NCI-H128 (cell line): ENCODE measurements at regions not wholly inside any gene's neighbourhood (a gene's known extent, or its start where the extent isn't known, plus 50 kb on each side); places are given as distances from the start of the nearest gene placed in this dataset.
A peak's percentile ranks its signal among the peaks of the same experiment; 100 is the strongest.
"Not testable (repeated sequence)": the region's sequence is repeated elsewhere in the genome, so short reads cannot be mapped to it uniquely, and the experiment has no call there.

Source experiments
- DNase-seq: peaks from one replicate; lab custom pipeline; 2025; ENCODE audit not compliant: unreplicated experiment; lab: John Stamatoyannopoulos, UW

- no peak for DNase-seq
Observed at GRCh38 chr7:15143936-15144335, 241.4 kb upstream of the DGKB start.

- no peak for DNase-seq
Observed at GRCh38 chr7:15143121-15143520, 240.6 kb upstream of the DGKB start.

- DNase-seq: no peak
Observed at GRCh38 chr7:15140431-15140830, 237.9 kb upstream of the DGKB start.

- DNase-seq: no peak
Observed at GRCh38 chr7:15131661-15132060, 229.1 kb upstream of the DGKB start.

- no peak for DNase-seq
Observed at GRCh38 chr7:15130666-15131541, 228.4 kb upstream of the DGKB start.

GRCh38 chr7:15128716-15129115 lies 226.2 kb upstream of the DGKB start:
- peak; percentile 63 for DNase-seq

- DNase-seq: not testable (repeated sequence)
Observed at GRCh38 chr7:15126653-15127052, 224.1 kb upstream of the DGKB start.

GRCh38 chr7:15123901-15124300 lies 221.3 kb upstream of the DGKB start:
- peak; percentile 27 for DNase-seq

GRCh38 chr7:15113752-15114151 lies 211.2 kb upstream of the DGKB start:
- DNase-seq: no peak

GRCh38 chr7:15105711-15106110 lies 203.2 kb upstream of the DGKB start:
- DNase-seq: no peak

- DNase-seq: peak; percentile 37
Observed at GRCh38 chr7:15104411-15105092, 202.0 kb upstream of the DGKB start.

GRCh38 chr7:15099074-15099473 lies 196.5 kb upstream of the DGKB start:
- no peak for DNase-seq

GRCh38 chr7:15096853-15097252 lies 194.3 kb upstream of the DGKB start:
- DNase-seq: no peak

- no peak for DNase-seq
Observed at GRCh38 chr7:15094989-15095388, 192.4 kb upstream of the DGKB start.

GRCh38 chr7:15087771-15088170 lies 185.2 kb upstream of the DGKB start:
- no peak for DNase-seq

- no peak for DNase-seq
Observed at GRCh38 chr7:15086862-15087261, 184.3 kb upstream of the DGKB start.

- no peak for DNase-seq
Observed at GRCh38 chr7:15086131-15086611, 183.6 kb upstream of the DGKB start.

- no peak for DNase-seq
Observed at GRCh38 chr7:15085366-15085765, 182.8 kb upstream of the DGKB start.

GRCh38 chr7:15084368-15084767 lies 181.8 kb upstream of the DGKB start:
- no peak for DNase-seq

GRCh38 chr7:15081891-15082290 lies 179.3 kb upstream of the DGKB start:
- no peak for DNase-seq

GRCh38 chr7:15073301-15073700 lies 170.8 kb upstream of the DGKB start:
- DNase-seq: no peak

- DNase-seq: no peak
Observed at GRCh38 chr7:15068324-15068723, 165.8 kb upstream of the DGKB start.
